NB4 (cell line): ENCODE measurements at regions not wholly inside any gene's neighbourhood (a gene's known extent, or its start where the extent isn't known, plus 50 kb on each side); places are given as distances from the start of the nearest gene placed in this dataset.
"Not testable (repeated sequence)": the region's sequence is repeated elsewhere in the genome, so short reads cannot be mapped to it uniquely, and the experiment has no call there.

Experiments
- MYC ChIP-seq: IDR thresholded peaks from 2 replicates; pipeline ENCODE4 v1.6.1; 2011; ENCODE audit warnings: low read depth, low read length
- POLR2A ChIP-seq: IDR thresholded peaks from 2 replicates; pipeline ENCODE4 v1.6.1; 2011; ENCODE audit warnings: mild to moderate bottlenecking; ENCODE audit not compliant: insufficient read length; ENCODE audit errors: extremely low read depth
- TF ChIP-seq, protein P1 (sequence below): IDR thresholded peaks from one replicate; pipeline ENCODE4 v1.5.1; 2012; ENCODE audit warnings: low read depth, low read length
- TF ChIP-seq, protein P2 (sequence below): IDR thresholded peaks from 2 replicates; pipeline ENCODE4 v1.6.1; 2011; ENCODE audit warnings: low read depth, low read length

DNA sequence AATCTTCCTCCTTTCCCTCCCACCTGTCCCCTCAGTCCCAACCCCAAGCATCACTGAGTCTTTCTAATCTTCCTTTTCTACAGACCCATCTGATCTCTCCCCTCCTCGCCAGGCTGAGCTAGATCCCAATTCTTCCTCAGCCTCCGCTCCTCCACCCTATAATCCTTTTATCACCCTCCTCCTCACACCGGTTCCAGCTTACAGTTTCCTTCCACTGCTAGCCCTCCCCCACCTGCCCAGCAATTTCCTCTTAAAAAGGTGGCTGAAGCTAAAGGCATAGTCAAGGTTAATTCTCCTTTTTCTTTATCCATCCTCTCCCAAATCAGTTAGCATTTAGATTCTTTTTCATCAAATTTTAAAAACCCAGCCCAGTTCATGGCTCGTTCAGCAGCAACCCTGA is 470.6 kb upstream of the NUDT12 start:
- not testable (repeated sequence) for TF ChIP-seq POLR2A, MYC
- TF ChIP-seq, protein P1, sequence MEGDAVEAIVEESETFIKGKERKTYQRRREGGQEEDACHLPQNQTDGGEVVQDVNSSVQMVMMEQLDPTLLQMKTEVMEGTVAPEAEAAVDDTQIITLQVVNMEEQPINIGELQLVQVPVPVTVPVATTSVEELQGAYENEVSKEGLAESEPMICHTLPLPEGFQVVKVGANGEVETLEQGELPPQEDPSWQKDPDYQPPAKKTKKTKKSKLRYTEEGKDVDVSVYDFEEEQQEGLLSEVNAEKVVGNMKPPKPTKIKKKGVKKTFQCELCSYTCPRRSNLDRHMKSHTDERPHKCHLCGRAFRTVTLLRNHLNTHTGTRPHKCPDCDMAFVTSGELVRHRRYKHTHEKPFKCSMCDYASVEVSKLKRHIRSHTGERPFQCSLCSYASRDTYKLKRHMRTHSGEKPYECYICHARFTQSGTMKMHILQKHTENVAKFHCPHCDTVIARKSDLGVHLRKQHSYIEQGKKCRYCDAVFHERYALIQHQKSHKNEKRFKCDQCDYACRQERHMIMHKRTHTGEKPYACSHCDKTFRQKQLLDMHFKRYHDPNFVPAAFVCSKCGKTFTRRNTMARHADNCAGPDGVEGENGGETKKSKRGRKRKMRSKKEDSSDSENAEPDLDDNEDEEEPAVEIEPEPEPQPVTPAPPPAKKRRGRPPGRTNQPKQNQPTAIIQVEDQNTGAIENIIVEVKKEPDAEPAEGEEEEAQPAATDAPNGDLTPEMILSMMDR = not testable (repeated sequence)
- TF ChIP-seq, protein P2, sequence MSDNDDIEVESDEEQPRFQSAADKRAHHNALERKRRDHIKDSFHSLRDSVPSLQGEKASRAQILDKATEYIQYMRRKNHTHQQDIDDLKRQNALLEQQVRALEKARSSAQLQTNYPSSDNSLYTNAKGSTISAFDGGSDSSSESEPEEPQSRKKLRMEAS = not testable (repeated sequence)
